H1 (cell line): ENCODE measurements at regions not wholly inside any gene's neighbourhood (a gene's known extent, or its start where the extent isn't known, plus 50 kb on each side); places are given as distances from the start of the nearest gene placed in this dataset.
A peak's percentile ranks its signal among the peaks of the same experiment; 100 is the strongest.

Source experiments
- CTCF ChIA-PET: fragments of 300-600 bp; sonication (Branson Sonifier 250); formaldehyde crosslinking; loops from one replicate; lab custom pipeline; 2021; ENCODE audit not compliant: partially characterized antibody; lab: Charles Lee
- POLR2A ChIA-PET: fragments of 300-600 bp; sonication (Branson Sonifier 250); formaldehyde crosslinking; loops from one replicate; lab custom pipeline; 2021; ENCODE audit warnings: inconsistent platforms; ENCODE audit not compliant: partially characterized antibody; lab: Charles Lee
- DNase-seq, 2 experiments: peaks; one replicate each; pipeline versions ENCODE4 v3.0.0 to v3.0.0-alpha.2; 2010 to 2022; ENCODE audit warnings: low spot score in 2 of 2, low read depth in 1 of 2, mixed read lengths in 1 of 2
- FAIRE-seq: peaks from 2 replicates; lab custom pipeline; 2011; peaks lifted over from hg19 to GRCh38; lab: Jason Lieb, UNC
- H2AFZ ChIP-seq: 2 replicates; pipeline ENCODE4 v1.8.1; 2012; ENCODE audit warnings: low read length, inconsistent platforms
- H2AK5ac ChIP-seq: 2 replicates; pipeline ENCODE4 v1.6.1; 2013; ENCODE audit warnings: low read depth, low read length
- H2BK120ac ChIP-seq: replicated peaks from 2 replicates; pipeline ENCODE3; 2013; ENCODE audit warnings: low read depth, low read length, inconsistent platforms
- H2BK12ac ChIP-seq: 2 replicates; pipeline ENCODE4 v1.6.1; 2013; ENCODE audit warnings: low read depth, low read length
- H2BK15ac ChIP-seq: 2 replicates; pipeline ENCODE4 v1.6.1; 2013; ENCODE audit warnings: low read length
- H2BK20ac ChIP-seq: 2 replicates; pipeline ENCODE4 v1.6.1; 2013; ENCODE audit warnings: low read length
- H2BK5ac ChIP-seq: 2 replicates; pipeline ENCODE4 v1.6.1; 2013; ENCODE audit warnings: low read depth, low read length
- H3K14ac ChIP-seq: 2 replicates; pipeline ENCODE4 v1.6.1; 2013; ENCODE audit warnings: inconsistent platforms; ENCODE audit not compliant: insufficient read length
- H3K18ac ChIP-seq: 2 replicates; pipeline ENCODE4 v1.6.1; 2013; ENCODE audit warnings: low read length; ENCODE audit errors: extremely low read depth
- H3K23ac ChIP-seq: 2 replicates; pipeline ENCODE4 v1.6.1; 2013; ENCODE audit warnings: inconsistent platforms; ENCODE audit not compliant: insufficient read length
- H3K23me2 ChIP-seq: 2 replicates; pipeline ENCODE4 v1.6.1; 2013; ENCODE audit warnings: low read depth, low read length
- H3K27ac ChIP-seq: 2 replicates; pipeline ENCODE4 v1.6.1; 2011; ENCODE audit warnings: low read depth, low read length, inconsistent platforms
- H3K27me3 ChIP-seq, 4 experiments: replicated peaks in 1 of 4; 1 replicate in 1 of 4; 2 replicates in 3 of 4; pipeline versions ENCODE4 v1.6.1 to v1.8.1; 2011 to 2013; ENCODE audit warnings: low read length in 3 of 4, mild to moderate bottlenecking in 3 of 4, inconsistent platforms in 2 of 4, mixed read lengths in 2 of 4, moderate library complexity in 1 of 4; ENCODE audit not compliant: control insufficient read depth in 3 of 4, insufficient read depth in 3 of 4; ENCODE audit errors: extremely low read depth in 1 of 4
- H3K36me3 ChIP-seq, 4 experiments: 2 replicates each; pipeline versions ENCODE4 v1.6.1 to v1.8.1; 2011 to 2013; ENCODE audit warnings: mild to moderate bottlenecking in 4 of 4, low read length in 3 of 4, moderate library complexity in 2 of 4, control low read depth in 1 of 4, inconsistent platforms in 1 of 4; ENCODE audit not compliant: insufficient read depth in 4 of 4, control insufficient read depth in 2 of 4
- H3K4ac ChIP-seq: replicated peaks from 2 replicates; pipeline ENCODE3; 2013; ENCODE audit warnings: low read length, low read depth, mixed read lengths, inconsistent platforms; ENCODE audit not compliant: insufficient read length
- H3K4me1 ChIP-seq, 4 experiments: replicated peaks in 1 of 4; 1 replicate in 1 of 4; 2 replicates in 3 of 4; pipeline versions ENCODE4 v1.6.1 to v1.8.1; 2011 to 2013; ENCODE audit warnings: low read length in 3 of 4, inconsistent platforms in 2 of 4, mixed read lengths in 1 of 4; ENCODE audit not compliant: insufficient read depth in 4 of 4, control insufficient read depth in 3 of 4
- H3K4me2 ChIP-seq, 2 experiments: 2 replicates each; pipeline versions ENCODE4 v1.6.1 to v1.8.1; 2011 to 2013; ENCODE audit warnings: low read depth in 2 of 2, low read length in 2 of 2, control low read depth in 1 of 2, inconsistent platforms in 1 of 2, mild to moderate bottlenecking in 1 of 2; ENCODE audit not compliant: insufficient read depth in 1 of 2
- H3K4me3 ChIP-seq, 4 experiments: fragments of 200-600, 300-600 bp in 1 of 4; sonication (generic), shearing (Covaris generic), sonication (Bioruptor Twin) in 1 of 4; 2 replicates each; pipeline versions ENCODE4 v1.5.1 to v1.8.1; 2011 to 2016; ENCODE audit warnings: low read length in 4 of 4, low read depth in 3 of 4, control low read depth in 2 of 4, inconsistent platforms in 2 of 4, mild to moderate bottlenecking in 2 of 4, mixed read lengths in 1 of 4, moderate library complexity in 1 of 4; ENCODE audit not compliant: insufficient read depth in 2 of 4; ENCODE audit errors: extremely low read depth in 1 of 4
- H3K56ac ChIP-seq: replicated peaks from 2 replicates; pipeline ENCODE3; 2013; ENCODE audit warnings: low read depth, mild to moderate bottlenecking, mixed read lengths, low read length, inconsistent platforms; ENCODE audit not compliant: insufficient read length
- H3K79me1 ChIP-seq: 2 replicates; pipeline ENCODE4 v1.6.1; 2013; ENCODE audit warnings: low read depth, low read length, control low read depth
- H3K79me2 ChIP-seq, 2 experiments: 2 replicates each; pipeline versions ENCODE4 v1.6.1 to v1.8.1; 2012 to 2013; ENCODE audit warnings: low read length in 2 of 2, mild to moderate bottlenecking in 2 of 2, inconsistent platforms in 1 of 2; ENCODE audit not compliant: insufficient read depth in 2 of 2, control insufficient read depth in 1 of 2
- H3K9ac ChIP-seq, 4 experiments: replicated peaks in 1 of 4; 1 replicate in 1 of 4; 2 replicates in 3 of 4; pipeline versions ENCODE4 v1.6.1 to v1.8.1; 2011 to 2013; ENCODE audit warnings: low read depth in 3 of 4, low read length in 3 of 4, control low read depth in 2 of 4, mild to moderate bottlenecking in 2 of 4, moderate library complexity in 2 of 4, inconsistent platforms in 1 of 4; ENCODE audit errors: extremely low read depth in 1 of 4
- H3K9me3 ChIP-seq, 2 experiments: 2 replicates each; pipeline versions ENCODE4 v1.6.1 to v1.8.1; 2012 to 2013; ENCODE audit warnings: mild to moderate bottlenecking in 2 of 2, moderate library complexity in 2 of 2, control low read depth in 1 of 2, inconsistent platforms in 1 of 2, low read depth in 1 of 2, low read length in 1 of 2, mixed read lengths in 1 of 2; ENCODE audit not compliant: insufficient read depth in 2 of 2
- H4K20me1 ChIP-seq, 2 experiments: replicated peaks in 1 of 2; 2 replicates each; pipeline versions ENCODE3 to v1.8.1; 2011 to 2013; ENCODE audit warnings: inconsistent platforms in 2 of 2, low read length in 2 of 2, mild to moderate bottlenecking in 1 of 2; ENCODE audit not compliant: insufficient read depth in 2 of 2, control insufficient read depth in 1 of 2
- H4K5ac ChIP-seq: 2 replicates; pipeline ENCODE4 v1.6.1; 2013; ENCODE audit warnings: low read length, low read depth, mixed read lengths, inconsistent platforms; ENCODE audit not compliant: insufficient read length
- H4K8ac ChIP-seq: 2 replicates; pipeline ENCODE4 v1.8.0; 2013; ENCODE audit warnings: mild to moderate bottlenecking, moderate library complexity, low read length, inconsistent platforms; ENCODE audit not compliant: insufficient read depth; ENCODE audit errors: extremely low read depth
- H4K91ac ChIP-seq: replicated peaks from 2 replicates; pipeline ENCODE3; 2013; ENCODE audit warnings: low read length, mixed read lengths, inconsistent platforms; ENCODE audit not compliant: insufficient read length
- CEBPB ChIP-seq: IDR thresholded peaks from 2 replicates; pipeline ENCODE4 v1.6.1; 2012; ENCODE audit warnings: low read depth, low read length
- CHD1 ChIP-seq: IDR thresholded peaks from 2 replicates; pipeline ENCODE4 v1.6.1; 2012; ENCODE audit warnings: low read depth, low read length, improper control_type of control experiment
- CREB1 ChIP-seq: IDR thresholded peaks from 2 replicates; pipeline ENCODE4 v1.6.1; 2012; ENCODE audit warnings: inconsistent platforms
- POLR2AphosphoS5 ChIP-seq: IDR thresholded peaks from 2 replicates; pipeline ENCODE4 v1.6.1; 2011; ENCODE audit warnings: low read depth, low read length
- POU5F1 ChIP-seq: IDR thresholded peaks from 2 replicates; pipeline ENCODE4 v1.6.1; 2011; ENCODE audit warnings: low read depth, mild to moderate bottlenecking, low read length, moderate library complexity
- RNF2 ChIP-seq: fragments of 200-900, 300-1000 bp; sonication (generic); IDR thresholded peaks from 2 replicates; pipeline ENCODE4 v1.7.1; 2016; ENCODE audit warnings: borderline replicate concordance, low read depth, mild to moderate bottlenecking, antibody characterized with exemption, low read length; ENCODE audit not compliant: poor library complexity, severe bottlenecking; ENCODE audit errors: missing control alignments
- RXRA ChIP-seq: IDR thresholded peaks from 2 replicates; pipeline ENCODE4 v1.6.1; 2011; ENCODE audit warnings: low read depth, mild to moderate bottlenecking, low read length, moderate library complexity; ENCODE audit not compliant: insufficient read depth
- SP2 ChIP-seq: IDR thresholded peaks from 2 replicates; pipeline ENCODE4 v1.6.1; 2012; ENCODE audit warnings: mild to moderate bottlenecking, low read length, inconsistent platforms
- SRF ChIP-seq: IDR thresholded peaks from 2 replicates; pipeline ENCODE4 v1.6.1; 2011; ENCODE audit warnings: mild to moderate bottlenecking, low read depth, low read length, moderate library complexity
- ZNF274 ChIP-seq: IDR thresholded peaks from 2 replicates; pipeline ENCODE4 v1.7.0; 2012; ENCODE audit warnings: low read length, borderline replicate concordance; ENCODE audit errors: extremely low read depth
- WGBS, 2 experiments: shearing (Covaris generic) in 1 of 2; methylation state at CpG; one replicate each; pipeline versions ENCODE4 v1.1.6 to v1.1.7; 2013 to 2015; ENCODE audit warnings: low lambda C conversion rate in 2 of 2, mixed read lengths in 2 of 2, inconsistent platforms in 1 of 2, low coverage in 1 of 2, missing lambda C conversion rate in 1 of 2; ENCODE audit not compliant: insufficient replicate concordance in 2 of 2, insufficient coverage in 1 of 2, insufficient read length in 1 of 2; ENCODE audit errors: extremely low coverage in 1 of 2, missing lambda C conversion rate in 1 of 2; 5-methylcytosine and 5-hydroxymethylcytosine counted together

GRCh38 chrX:68942104-68942503 lies 113.3 kb downstream of the EFNB1 start:
- Histone ChIP-seq H2BK120ac (no peak overlapping the region), H3K9me3 (no peaks in the 10 kb centered on the region), H3K9ac (no peak overlapping the region), H4K91ac (no peak overlapping the region), H3K56ac (no peak overlapping the region), H3K14ac (no peak overlapping the region), H3K27me3 (no peaks in the 10 kb centered on the region), H3K79me2 (no peaks in the 10 kb centered on the region), H3K4me1 (0 out of 7 replicates have a peak, but pooled peaks cover 0 to 3% (median 2%) of the 10 kb centered on the region in 4 experiments), H4K20me1 (no peaks in the 10 kb centered on the region), H3K4me2 (no peak overlapping the region), H2AFZ (no peak overlapping the region), H3K23ac (no peak overlapping the region), H2BK20ac (no peak overlapping the region), H3K36me3 (no peaks in the 10 kb centered on the region), H3K4ac (no peak overlapping the region), H2AK5ac (no peak overlapping the region), H4K5ac (no peak overlapping the region), H3K18ac (no peak overlapping the region), H3K79me1 (no peaks in the 10 kb centered on the region), H3K27ac (no peak overlapping the region), H3K4me3 (no peak overlapping the region), H4K8ac (no peak overlapping the region), H3K23me2 (peaks cover 3% of the 10 kb centered on the region; the same call in 1 of the 2 replicates), H2BK12ac (no peak overlapping the region), H2BK5ac (no peak overlapping the region), H2BK15ac (no peak overlapping the region; the same call in 1 of the 2 replicates)
- DNase-seq (peak in 1 of 2 experiments; percentile 6), FAIRE-seq (no peak)
- 81% methylated on average over 6 of the region's 6 CpGs; no CpG with 5 or more reads in 1 of the 2 experiments for WGBS, 2 experiments
- TF ChIP-seq POLR2AphosphoS5 (no peak), SRF (no peak), ZNF274 (no peak), CHD1 (no peak), POU5F1 (no peak), CEBPB (no peak), SP2 (no peak), RNF2 (no peak), CREB1 (no peak), RXRA (no peak)
- ChIA-PET POLR2A (interaction anchor here (0.8 kb wide), 1 partner anchor 113 kb away, joined by 3 read pairs; the partner anchor contains the start of gene EFNB1), CTCF (interaction anchor here (1.4 to 1.6 kb wide), 2 partner anchors 15 to 114 kb away, joined by 4 read pairs; partner anchors contain the start of gene EFNB1)
